Mucosa of descending colon (tissue), 3 donors: ENCODE measurements at regions not wholly inside any gene's neighbourhood (a gene's known extent, or its start where the extent isn't known, plus 50 kb on each side); places are given as distances from the start of the nearest gene placed in this dataset.

Source experiments
- ATAC-seq: fragments of 200-7000 bp; cut with Tn5 transposase; one replicate; pipeline ENCODE4 v1.9.1; 2020; ENCODE audit warnings: mild to moderate bottlenecking, moderate library complexity
- DNase-seq, 3 donors: peaks; one replicate each; pipeline ENCODE4 v3.0.0-alpha.2; 2020
- H3K36me3 ChIP-seq: fragments of 200-600 bp; one replicate; pipeline ENCODE4 v1.8.0; 2021; ENCODE audit warnings: low read depth, mild to moderate bottlenecking
- H3K4me1 ChIP-seq: fragments of 200-600 bp; one replicate; pipeline ENCODE4 v1.8.0; 2021; ENCODE audit warnings: low read depth, mild to moderate bottlenecking
- H3K4me3 ChIP-seq: fragments of 200-600 bp; one replicate; pipeline ENCODE4 v1.8.0; 2021; ENCODE audit warnings: mild to moderate bottlenecking
- H3K9me3 ChIP-seq: fragments of 200-600 bp; one replicate; pipeline ENCODE4 v1.8.0; 2021; ENCODE audit warnings: mild to moderate bottlenecking
- CTCF ChIP-seq: fragments of 200-600 bp; IDR thresholded peaks from one replicate; pipeline ENCODE4 v1.8.0; 2022; ENCODE audit warnings: antibody characterized with exemption, mild to moderate bottlenecking
- intact Hi-C, 2 donors: fragments of 100-400 bp; cut with DNase I in 1 of 2; cut with micrococcal nuclease in 1 of 2; formaldehyde crosslinking; loops; one replicate each; pipeline versions ENCODE4 v1.11.0 to v1.11.1; 2022; cut with DNase I, micrococcal nuclease
- donor health status: DM: no; HTN: no; CAD: no; lungs with moderate emphysema.
- donor health status: DM: no; HTN: no; CAD: no.
- donor health status: DM: no; HTN: yes; CAD: no.

DNA sequence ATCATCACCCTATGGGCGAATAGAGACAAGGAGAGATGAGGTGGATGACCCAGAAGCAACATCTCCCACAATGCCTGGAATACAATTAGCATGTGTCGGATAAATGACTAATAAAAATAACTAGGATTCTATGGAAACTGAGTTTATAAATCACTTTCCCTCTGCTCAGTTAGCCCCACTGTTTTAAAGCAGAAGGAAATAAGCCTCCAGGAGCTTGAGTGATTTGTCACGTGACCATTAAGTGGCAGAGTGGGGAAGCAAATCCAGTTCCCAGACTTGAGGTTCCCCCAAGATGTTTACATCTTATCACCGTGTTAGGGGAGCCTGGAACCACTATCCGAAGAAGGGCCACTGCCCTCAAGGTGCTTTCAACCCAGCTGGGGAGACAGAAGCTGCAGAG, 136.5 kb upstream of the CCND2 start:
- H3K4me3 ChIP-seq, result no peak overlapping the region
- DNase-seq, result no peak
- TF ChIP-seq CTCF, result no peak
- ATAC-seq, result no peak
- peaks cover under 1% of the 10 kb centered on the region for H3K4me1 ChIP-seq
- intact Hi-C loops, result no loop called here
- no peaks in the 10 kb centered on the region for H3K9me3 ChIP-seq
- H3K36me3 ChIP-seq, result no peaks in the 10 kb centered on the region

- peak; percentile 56 for ATAC-seq
- no peak for TF ChIP-seq CTCF
- no peaks in the 10 kb centered on the region for H3K4me1 ChIP-seq
- DNase-seq, result no peak
- no peaks in the 10 kb centered on the region for H3K9me3 ChIP-seq
- no peaks in the 10 kb centered on the region for H3K36me3 ChIP-seq
- intact Hi-C loops, result no loop called here
- no peak overlapping the region for H3K4me3 ChIP-seq
Observed at GRCh38 chr12:4135919-4136605, 137.5 kb upstream of the CCND2 start.

DNA sequence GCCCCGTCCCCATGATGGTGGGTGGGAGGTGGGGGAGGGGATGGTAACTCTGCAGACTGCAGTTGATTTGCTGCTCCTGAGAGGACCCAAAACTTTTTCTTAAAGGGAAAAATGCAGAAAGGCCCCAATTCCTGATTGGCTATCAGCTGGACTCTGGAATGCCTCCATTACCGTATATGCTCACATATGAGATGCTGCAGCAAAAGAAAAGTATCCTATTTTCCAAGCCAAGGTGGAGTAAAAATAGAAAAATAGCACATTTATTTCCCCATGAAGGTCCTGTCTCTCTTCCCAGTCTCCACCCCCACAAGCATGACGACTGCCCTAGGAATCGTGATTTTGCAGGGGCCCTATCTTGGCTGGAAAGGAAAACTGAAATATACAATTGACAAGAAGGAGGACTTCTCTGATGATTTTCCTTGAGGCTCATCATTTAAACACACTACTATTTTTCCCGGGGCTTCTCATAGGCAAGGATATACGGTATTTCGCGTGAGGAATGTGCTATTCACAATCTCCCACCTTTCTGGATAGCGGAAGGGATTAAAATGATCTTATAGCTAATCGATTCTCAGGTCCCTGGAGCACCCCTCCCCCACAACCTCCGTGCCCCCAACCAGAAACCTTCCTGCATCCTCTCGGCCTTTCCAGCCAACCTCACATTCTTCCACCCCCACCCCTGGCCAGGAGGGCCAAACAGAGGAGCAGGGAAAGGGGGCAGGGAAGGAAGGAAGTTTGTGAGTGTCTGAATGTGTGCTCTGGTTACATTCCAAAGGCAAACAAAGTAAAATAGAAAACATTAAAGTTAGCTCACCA, 138.9 kb upstream of the CCND2 start:
- DNase-seq (no peak), ATAC-seq (no peak)
- H3K9me3 ChIP-seq, result no peaks in the 10 kb centered on the region
- no peaks in the 10 kb centered on the region for H3K36me3 ChIP-seq
- TF ChIP-seq CTCF, result no peak
- no peak overlapping the region for H3K4me3 ChIP-seq
- H3K4me1 ChIP-seq, result no peaks in the 10 kb centered on the region
- intact Hi-C loops, result no loop called here

GRCh38 chr12:4133636-4134447, 139.7 kb upstream of the CCND2 start:
- peak; percentile 8 for ATAC-seq
- DNase-seq, result no peak
- intact Hi-C loops, result no loop called here
- H3K9me3 ChIP-seq, result no peaks in the 10 kb centered on the region
- H3K4me3 ChIP-seq, result no peak overlapping the region
- no peak for TF ChIP-seq CTCF
- no peaks in the 10 kb centered on the region for H3K36me3 ChIP-seq
- H3K4me1 ChIP-seq, result no peaks in the 10 kb centered on the region

DNA sequence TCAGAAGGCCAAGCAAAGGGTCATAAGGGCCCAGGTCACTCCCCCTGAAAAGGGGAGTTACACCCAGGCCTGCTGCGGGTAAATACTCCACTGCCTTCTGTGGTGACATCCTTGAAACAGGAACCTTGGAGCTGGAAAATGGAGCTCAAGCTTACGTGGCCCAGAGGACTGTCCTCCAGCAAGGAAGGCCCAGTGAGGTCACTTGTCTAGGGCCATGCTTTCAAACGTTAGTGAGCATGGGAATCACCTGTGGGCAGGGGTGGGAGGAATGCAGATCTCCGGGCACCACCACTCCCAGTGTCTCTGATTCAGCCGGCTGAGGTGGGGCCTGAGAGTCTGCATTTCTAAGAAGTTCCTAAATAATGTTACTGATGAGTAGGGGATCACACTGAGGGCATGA, 140.5 kb upstream of the CCND2 start:
- intact Hi-C loops, result no loop called here
- no peaks in the 10 kb centered on the region for H3K4me1 ChIP-seq
- H3K4me3 ChIP-seq, result no peak overlapping the region
- no peaks in the 10 kb centered on the region for H3K36me3 ChIP-seq
- TF ChIP-seq CTCF, result no peak
- no peak for ATAC-seq
- no peaks in the 10 kb centered on the region for H3K9me3 ChIP-seq
- DNase-seq, result no peak
